HG03196 (cell line): ENCODE measurements at regions not wholly inside any gene's neighbourhood (a gene's known extent, or its start where the extent isn't known, plus 50 kb on each side); places are given as distances from the start of the nearest gene placed in this dataset.
A peak's percentile ranks its signal among the peaks of the same experiment; 100 is the strongest.
"Not testable (repeated sequence)": the region's sequence is repeated elsewhere in the genome, so short reads cannot be mapped to it uniquely, and the experiment has no call there.

Experiments
- ATAC-seq: cut with Tn5 transposase; IDR thresholded peaks from one replicate; pipeline ENCODE4 v1.9.1; 2021; ENCODE audit not compliant: unreplicated experiment

DNA sequence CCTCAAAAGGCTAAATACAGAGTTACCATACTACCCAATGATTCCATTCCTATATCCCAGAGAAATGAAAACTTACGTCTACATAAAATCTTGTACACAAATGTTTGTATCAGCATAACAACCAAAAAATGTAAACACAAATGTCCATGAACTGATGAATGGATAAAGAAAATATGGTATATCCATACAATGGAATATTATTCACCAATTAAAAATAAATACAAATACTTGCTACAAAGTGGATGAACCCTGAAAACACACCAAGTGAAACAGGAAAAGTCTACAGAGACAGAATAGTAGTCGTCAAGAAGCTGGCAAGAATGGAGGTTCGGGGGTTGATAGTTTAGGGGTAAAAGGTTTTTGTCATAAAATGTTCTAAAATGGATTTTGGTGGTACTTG, 54.0 kb upstream of the ANKRD28 start:
- ATAC-seq: no peak

- peak; percentile 66 for ATAC-seq
These were observed 61.0 kb upstream of the ANKRD28 start for GRCh38 chr3:15858547-15859506.

- peak; percentile 81 for ATAC-seq
These were observed 61.8 kb upstream of the ANKRD28 start for GRCh38 chr3:15859507-15860013.

GRCh38 chr3:15860014-15860934, 62.5 kb upstream of the ANKRD28 start:
- ATAC-seq: peak; percentile 48

DNA sequence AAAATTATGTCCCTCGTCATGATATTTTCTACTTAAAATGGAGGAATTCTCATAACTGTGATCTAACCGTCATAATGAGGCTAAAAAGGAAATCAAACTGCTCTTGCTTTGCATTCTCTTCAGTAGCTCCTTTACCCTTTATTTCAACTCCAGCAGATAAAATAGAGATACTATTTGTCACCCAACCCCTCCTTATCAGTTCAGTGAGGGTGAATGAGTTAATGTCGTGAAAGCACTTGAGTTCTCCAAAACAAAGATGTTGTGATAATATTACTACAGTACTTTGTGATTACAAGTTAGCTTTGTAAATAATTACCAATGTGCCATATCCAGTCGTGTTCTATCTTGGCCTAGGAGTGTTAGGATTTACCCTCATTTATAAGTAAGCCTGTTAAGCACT, 63.4 kb upstream of the ANKRD28 start:
- no peak for ATAC-seq

GRCh38 chr3:15872807-15873206, 75.0 kb upstream of the ANKRD28 start:
- no peak for ATAC-seq

DNA sequence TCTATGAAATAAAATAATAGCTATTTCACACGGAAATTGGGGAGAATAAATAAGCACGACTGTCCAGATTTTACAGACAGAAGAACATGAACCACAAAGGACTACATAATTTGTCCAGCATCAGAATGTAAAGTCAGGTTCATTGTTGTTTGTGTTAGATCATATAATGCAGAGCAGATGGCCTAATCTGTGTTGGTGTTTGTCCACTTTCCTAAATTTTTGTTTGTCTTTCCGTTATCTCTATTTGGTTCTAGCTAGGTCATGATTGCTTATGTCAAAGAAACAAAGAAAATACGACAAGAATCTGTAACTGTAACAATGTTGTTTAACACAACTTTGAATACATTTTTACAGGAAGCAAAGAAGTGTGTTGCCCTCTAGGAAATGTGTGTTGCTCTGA, 75.6 kb upstream of the ANKRD28 start:
- no peak for ATAC-seq

DNA sequence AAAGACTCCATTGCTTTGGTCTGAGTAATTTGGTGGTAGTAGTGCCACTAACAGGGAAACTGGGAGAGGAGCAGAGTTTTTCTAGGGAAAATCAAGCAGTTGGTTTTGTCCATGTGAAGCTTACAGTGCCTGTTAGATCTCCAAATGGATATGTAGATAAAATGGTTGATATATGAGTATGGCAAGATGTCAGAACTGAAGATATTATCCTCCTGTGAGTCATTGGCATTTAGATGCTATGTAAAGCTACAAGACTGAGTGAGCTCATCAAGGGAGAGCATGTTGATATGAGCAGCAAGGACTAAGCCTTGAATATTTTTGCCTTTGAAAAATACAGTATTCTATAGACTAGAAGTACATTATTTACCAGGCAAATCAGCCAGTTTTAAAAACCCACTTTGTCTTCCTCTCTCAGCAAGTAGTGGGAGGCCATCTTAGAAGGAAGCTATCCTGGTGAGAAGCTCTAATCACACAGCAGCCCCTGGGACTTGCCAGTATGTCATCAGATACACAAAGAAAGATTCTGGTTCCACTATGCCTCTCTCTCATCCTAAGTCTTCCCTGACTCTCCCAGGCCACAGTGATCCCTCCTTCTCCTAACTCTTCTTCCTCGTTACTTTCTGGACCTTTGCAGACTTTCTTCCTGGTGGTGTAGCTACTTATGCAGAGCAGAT, 77.4 kb upstream of the ANKRD28 start:
- ATAC-seq: no peak

- ATAC-seq: no peak
These were observed 78.9 kb upstream of the ANKRD28 start for GRCh38 chr3:15876669-15877068.

DNA sequence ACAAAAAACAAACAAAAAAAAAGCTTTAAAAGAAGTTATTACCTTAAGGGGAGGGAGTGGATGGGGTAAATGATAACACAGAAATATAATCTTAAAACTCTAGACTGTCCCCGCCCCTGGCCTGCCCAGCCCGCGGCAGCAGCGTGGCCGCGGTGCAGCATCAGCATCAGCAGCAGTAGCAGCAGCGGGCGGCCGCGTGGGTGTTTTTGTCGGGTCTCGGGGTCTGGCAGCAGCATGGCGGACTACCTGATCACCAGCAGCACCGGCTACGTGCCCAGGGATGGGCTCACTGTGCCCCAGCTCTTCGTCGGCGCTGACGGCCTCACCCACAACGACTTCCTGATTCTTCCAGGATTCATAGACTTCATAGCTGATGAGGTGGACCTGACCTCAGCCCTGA, 80.0 kb upstream of the ANKRD28 start:
- ATAC-seq: no peak

- not testable (repeated sequence) for ATAC-seq
These were observed 82.0 kb upstream of the ANKRD28 start for GRCh38 chr3:15879787-15880186.

DNA sequence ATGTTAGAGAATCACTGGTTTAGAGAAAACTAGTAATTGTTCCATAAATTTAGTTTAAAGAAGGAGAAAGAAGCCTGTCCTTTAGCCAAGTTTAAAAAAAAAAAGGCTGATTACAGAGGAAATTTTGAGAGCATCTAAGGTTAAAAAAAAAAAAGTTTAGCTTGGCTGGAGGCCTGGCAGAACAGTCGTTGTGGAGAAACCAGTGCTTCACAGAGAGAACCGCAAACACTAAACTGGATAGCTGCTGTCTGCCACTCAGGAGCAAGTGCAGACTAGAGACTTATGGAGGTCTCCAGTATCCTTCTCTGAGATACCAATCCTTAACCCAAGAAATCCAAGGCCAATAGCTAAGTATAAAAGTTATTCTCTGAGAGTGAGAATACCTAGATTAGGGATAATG, 84.8 kb upstream of the ANKRD28 start:
- ATAC-seq: no peak

- ATAC-seq: no peak
These were observed 86.4 kb upstream of the ANKRD28 start for GRCh38 chr3:15884132-15884531.

GRCh38 chr3:15886521-15886920, 88.7 kb upstream of the ANKRD28 start:
- no peak for ATAC-seq

DNA sequence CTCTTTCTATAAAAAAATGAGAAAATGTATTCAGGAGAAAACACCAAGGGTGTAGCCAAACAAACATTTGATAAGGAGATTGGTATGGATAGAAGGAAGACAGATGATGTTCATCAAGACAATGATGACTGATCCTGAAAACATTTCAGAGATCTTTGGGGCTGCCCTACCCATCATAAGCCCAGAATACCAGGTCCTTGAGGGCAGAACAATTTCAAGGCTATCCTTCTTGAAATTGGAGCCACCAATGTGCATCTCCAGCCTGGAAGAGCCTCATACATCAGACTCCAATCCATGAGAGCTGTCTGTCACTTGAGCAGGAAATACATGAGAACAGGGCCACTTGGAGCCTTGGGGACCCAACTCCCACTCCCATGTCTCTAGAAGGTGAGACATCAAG, 89.5 kb upstream of the ANKRD28 start:
- ATAC-seq: no peak

DNA sequence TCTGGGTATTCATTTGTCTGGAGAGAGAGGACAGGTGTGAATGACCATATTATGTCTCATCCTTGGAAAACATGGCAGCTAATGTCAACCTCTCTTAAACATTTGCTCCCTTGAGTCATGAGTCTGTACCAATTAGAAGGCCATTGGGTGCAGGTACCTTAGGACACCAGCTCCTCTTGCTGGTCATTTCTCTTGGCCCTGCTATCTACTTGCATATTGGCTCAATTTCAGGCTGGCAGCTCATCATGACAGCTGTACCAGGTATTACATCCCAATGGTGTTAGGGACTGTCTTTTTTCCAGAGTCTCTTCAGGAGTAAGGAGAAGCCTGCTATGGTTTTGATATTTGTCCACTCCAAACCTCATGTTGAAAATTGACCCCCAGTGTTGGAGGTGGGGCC, 92.2 kb upstream of the ANKRD28 start:
- no peak for ATAC-seq

DNA sequence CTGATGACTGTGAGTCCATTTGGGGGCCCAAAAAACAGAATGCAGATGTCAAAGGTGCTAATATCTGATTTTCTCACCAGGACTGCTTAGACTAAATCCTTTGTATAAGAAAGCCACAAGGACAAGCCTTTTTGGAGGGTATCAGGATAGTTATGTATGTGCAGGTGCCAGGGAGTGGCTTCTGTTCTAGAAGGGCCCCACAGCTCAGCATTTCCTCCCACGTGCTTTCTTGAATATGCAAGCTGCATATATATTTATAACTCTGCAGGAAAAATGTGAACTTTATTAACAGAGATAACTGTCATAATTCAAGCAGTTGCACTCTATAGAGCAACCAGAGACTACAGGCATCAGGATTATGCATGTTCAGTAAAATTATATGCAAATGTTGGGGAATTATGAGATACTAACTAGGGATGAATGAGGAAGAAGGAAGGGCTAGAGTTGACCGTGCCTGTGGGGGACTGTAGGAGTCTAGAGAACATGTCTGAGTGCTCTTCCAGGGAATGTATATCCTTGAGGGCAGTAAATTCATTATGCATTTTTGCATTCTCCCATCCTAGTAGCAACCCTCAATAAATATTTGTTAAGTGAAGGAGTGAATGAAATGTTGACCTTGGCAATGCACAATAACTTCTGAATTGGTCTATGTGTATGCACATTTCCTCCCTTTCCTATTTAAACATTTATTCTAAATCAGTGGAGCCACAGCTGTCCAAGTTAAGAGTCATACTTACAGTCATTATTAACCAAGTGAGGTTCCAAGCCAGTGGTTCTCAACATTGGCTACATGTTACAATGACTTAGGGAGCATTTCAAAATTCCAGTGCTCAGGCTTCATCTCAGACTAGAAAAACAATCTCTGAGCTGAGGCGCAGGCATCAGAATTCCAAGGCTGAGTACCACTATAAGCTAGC, 94.8 kb upstream of the ANKRD28 start:
- no peak for ATAC-seq

GRCh38 chr3:15894382-15894781, 96.6 kb upstream of the ANKRD28 start:
- no peak for ATAC-seq

GRCh38 chr3:15896500-15896899, 98.7 kb upstream of the ANKRD28 start:
- ATAC-seq: no peak

DNA sequence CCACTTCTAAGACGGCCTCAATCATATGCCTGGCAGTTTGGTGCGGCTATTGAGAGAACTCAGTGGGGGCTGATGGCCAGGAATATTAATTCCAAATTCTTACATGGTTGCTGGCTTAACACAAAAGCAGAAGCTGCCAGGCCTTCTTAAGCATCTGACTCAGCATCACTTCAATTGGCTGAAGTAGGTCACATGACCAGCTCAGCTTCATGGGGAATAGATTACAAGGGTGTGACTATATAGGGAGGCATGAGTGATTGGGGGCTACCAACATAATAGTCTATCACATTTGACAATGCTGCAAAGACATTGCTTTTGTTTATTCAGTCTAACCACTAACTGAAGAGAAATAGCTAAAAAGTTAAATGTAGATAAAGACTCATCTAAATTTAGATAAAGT, 101.6 kb upstream of the ANKRD28 start:
- no peak for ATAC-seq
